IMR-90 (cell line): ENCODE measurements at regions not wholly inside any gene's neighbourhood (a gene's known extent, or its start where the extent isn't known, plus 50 kb on each side); places are given as distances from the start of the nearest gene placed in this dataset.

Experiments used
- ATAC-seq: fragments of 200-7000 bp; cut with Tn5 transposase; 2 replicates; pipeline ENCODE4 v1.9.1; 2020; ENCODE audit warnings: low read depth, mild to moderate bottlenecking, moderate library complexity
- BruUV-seq: library from RNA; stranded (reverse); fragments of 400-500 nt; replicated peaks from 2 replicates; lab custom pipeline; 2021; lab: Mats Ljungman, UMichigan
- CTCF ChIA-PET: fragments of 300-600 bp; formaldehyde crosslinking; extraction: SDS; loops from one replicate; lab custom pipeline; 2021; ENCODE audit warnings: antibody characterized with exemption; lab: Yijun Ruan, JAX
- POLR2A ChIA-PET: fragments of 300-600 bp; sonication (Branson Sonifier 250); formaldehyde crosslinking; loops from one replicate; lab custom pipeline; 2022; ENCODE audit warnings: antibody characterized with exemption; ENCODE audit not compliant: unreplicated experiment; lab: Charles Lee
- DNase-seq: peaks from one replicate; pipeline ENCODE4 v3.0.0; 2013
- H2AFZ ChIP-seq: replicated peaks from 2 replicates; pipeline ENCODE3; 2013; ENCODE audit warnings: low read length, mild to moderate bottlenecking; ENCODE audit not compliant: poor library complexity
- H2AK5ac ChIP-seq: 2 replicates; pipeline ENCODE4 v1.6.1; 2013; ENCODE audit warnings: low read depth, low read length, inconsistent platforms
- H2AK9ac ChIP-seq: replicated peaks from 2 replicates; pipeline ENCODE3; 2013; ENCODE audit warnings: mild to moderate bottlenecking, low read depth, low read length, moderate library complexity; ENCODE audit not compliant: poor library complexity
- H2BK120ac ChIP-seq: 2 replicates; pipeline ENCODE4 v1.6.1; 2013; ENCODE audit warnings: low read depth, low read length, inconsistent platforms
- H2BK15ac ChIP-seq: 3 replicates; pipeline ENCODE4 v1.6.1; 2013; ENCODE audit warnings: low read depth, low read length, inconsistent platforms
- H2BK20ac ChIP-seq: 2 replicates; pipeline ENCODE4 v1.6.1; 2013; ENCODE audit warnings: low read depth, mild to moderate bottlenecking, inconsistent platforms, low read length, moderate library complexity
- H2BK5ac ChIP-seq: 2 replicates; pipeline ENCODE4 v1.6.1; 2013; ENCODE audit warnings: mild to moderate bottlenecking, low read depth, low read length, inconsistent platforms; ENCODE audit not compliant: poor library complexity, severe bottlenecking
- H3K14ac ChIP-seq: replicated peaks from 2 replicates; pipeline ENCODE4 v1.6.1; 2013; ENCODE audit warnings: low read depth, low read length, inconsistent platforms
- H3K18ac ChIP-seq: 2 replicates; pipeline ENCODE4 v1.6.1; 2013; ENCODE audit warnings: low read depth, low read length, control low read depth
- H3K23ac ChIP-seq: 2 replicates; pipeline ENCODE4 v1.6.1; 2013; ENCODE audit warnings: low read depth, low read length, inconsistent platforms
- H3K27ac ChIP-seq: 2 replicates; pipeline ENCODE4 v1.5.1; 2013; ENCODE audit warnings: mild to moderate bottlenecking, control low read depth, low read length; ENCODE audit not compliant: insufficient read depth
- H3K27me3 ChIP-seq: 2 replicates; pipeline ENCODE4 v1.6.1; 2013; ENCODE audit warnings: low read length; ENCODE audit not compliant: control insufficient read depth, insufficient read depth
- H3K36me3 ChIP-seq: 2 replicates; pipeline ENCODE4 v1.6.1; 2013; ENCODE audit warnings: low read length, mixed read lengths; ENCODE audit not compliant: control insufficient read depth, insufficient read depth
- H3K4ac ChIP-seq: 2 replicates; pipeline ENCODE4 v1.6.1; 2013; ENCODE audit warnings: low read depth, low read length, inconsistent platforms
- H3K4me1 ChIP-seq: 2 replicates; pipeline ENCODE4 v1.6.1; 2013; ENCODE audit warnings: low read length, mixed read lengths; ENCODE audit not compliant: control insufficient read depth, insufficient read depth
- H3K4me2 ChIP-seq: 2 replicates; pipeline ENCODE4 v1.6.1; 2013; ENCODE audit warnings: low read depth, mild to moderate bottlenecking, control low read depth, low read length, moderate library complexity
- H3K4me3 ChIP-seq: 2 replicates; pipeline ENCODE4 v1.5.1; 2013; ENCODE audit warnings: low read depth, mild to moderate bottlenecking, control low read depth, low read length, moderate library complexity; ENCODE audit not compliant: insufficient read depth
- H3K56ac ChIP-seq: 2 replicates; pipeline ENCODE4 v1.6.1; 2013; ENCODE audit warnings: low read length, inconsistent platforms; ENCODE audit not compliant: insufficient read depth; ENCODE audit errors: extremely low read depth
- H3K79me1 ChIP-seq, 2 experiments: 2 replicates each; pipeline ENCODE4 v1.6.1; 2013; ENCODE audit warnings: low read length in 2 of 2, inconsistent platforms in 1 of 2, low read depth in 1 of 2
- H3K9ac ChIP-seq: 2 replicates; pipeline ENCODE4 v1.6.1; 2013; ENCODE audit warnings: low read depth, low read length, control low read depth
- H3K9me1 ChIP-seq: 2 replicates; pipeline ENCODE4 v1.6.1; 2013; ENCODE audit warnings: low read length, inconsistent platforms; ENCODE audit not compliant: insufficient read depth
- H3K9me3 ChIP-seq: 2 replicates; pipeline ENCODE4 v1.6.1; 2013; ENCODE audit warnings: low read length; ENCODE audit not compliant: control insufficient read depth, insufficient read depth
- H4K20me1 ChIP-seq: 2 replicates; pipeline ENCODE4 v1.6.1; 2013; ENCODE audit warnings: low read length, inconsistent platforms; ENCODE audit not compliant: insufficient read depth
- H4K5ac ChIP-seq: 2 replicates; pipeline ENCODE4 v1.6.1; 2013; ENCODE audit warnings: mild to moderate bottlenecking, low read depth, low read length, control low read depth
- H4K8ac ChIP-seq, 2 experiments: 2 replicates each; pipeline ENCODE4 v1.6.1; 2013; ENCODE audit warnings: low read depth in 2 of 2, low read length in 2 of 2, control low read depth in 1 of 2, inconsistent platforms in 1 of 2
- H4K91ac ChIP-seq: 2 replicates; pipeline ENCODE4 v1.6.1; 2013; ENCODE audit warnings: low read depth, low read length, inconsistent platforms; ENCODE audit not compliant: insufficient read depth
- MXI1 ChIP-seq: IDR thresholded peaks from 2 replicates; pipeline ENCODE4 v1.6.1; 2012; ENCODE audit warnings: low read depth, mild to moderate bottlenecking, low read length, moderate library complexity, borderline replicate concordance
- USF2 ChIP-seq: fragments of 150-350 bp; IDR thresholded peaks from 2 replicates; pipeline ENCODE4 v1.6.1; 2017; ENCODE audit warnings: mild to moderate bottlenecking, antibody characterized with exemption, low read length, low read depth
- WGBS, 2 experiments: methylation state at CpG; one replicate each; pipeline versions ENCODE4 v1.1.5 to v1.1.7; 2013; ENCODE audit warnings: missing lambda C conversion rate in 2 of 2; ENCODE audit not compliant: insufficient read length in 1 of 2; ENCODE audit errors: extremely low coverage in 2 of 2; 5-methylcytosine and 5-hydroxymethylcytosine counted together
- dilution Hi-C: fragments of 300-500 bp; cut with HindIII; formaldehyde crosslinking; loops from one replicate; pipeline ENCODE4 v1.14.3; 2018; ENCODE audit warnings: low sequenced_read_pairs; ENCODE audit not compliant: unreplicated experiment
- in situ Hi-C: fragments of 300-500 bp; cut with MboI; formaldehyde crosslinking; loops from 3 replicates; pipeline ENCODE4 v1.14.3; 2019; ENCODE audit warnings: low sequenced_read_pairs, inconsistent platforms, mixed read lengths
- intact Hi-C: fragments of 100-400 bp; cut with micrococcal nuclease; formaldehyde crosslinking; loops from 2 replicates; pipeline ENCODE4 v1.10.0; 2022

DNA sequence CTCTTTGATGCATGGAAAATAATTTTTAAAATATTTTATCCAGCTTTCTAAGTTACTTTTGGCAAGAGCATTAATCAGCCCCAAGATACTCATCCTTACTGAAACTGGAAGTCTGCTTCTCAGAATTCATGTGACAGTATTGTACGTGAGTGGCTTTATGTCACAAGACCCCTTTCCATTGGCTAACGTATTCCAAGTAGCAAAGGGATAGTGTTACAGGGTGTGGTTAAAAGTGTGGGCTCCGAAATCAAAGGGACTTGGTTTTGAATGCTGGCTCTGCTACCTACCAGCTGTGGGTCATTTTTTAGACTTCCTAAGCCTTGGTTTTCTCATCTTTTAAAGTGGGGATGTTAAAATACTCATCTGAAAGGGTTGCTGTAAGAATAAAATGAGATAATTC is 91.7 kb downstream of the RHOU start:
- ATAC-seq (no peak), DNase-seq (no peak)
- Histone ChIP-seq H3K4ac (no peak overlapping the region), H3K56ac (no peak overlapping the region), H3K79me1 (no peaks in the 10 kb centered on the region), H3K36me3 (no peaks in the 10 kb centered on the region), H2AK5ac (no peak overlapping the region), H4K5ac (no peak overlapping the region), H3K27me3 (peaks cover 9% of the 10 kb centered on the region), H2BK20ac (no peak overlapping the region), H3K9ac (no peak overlapping the region), H4K20me1 (no peaks in the 10 kb centered on the region), H3K4me2 (no peak overlapping the region), H2AFZ (no peak overlapping the region), H4K8ac (no peak overlapping the region), H3K27ac (no peak overlapping the region), H3K23ac (no peak overlapping the region), H3K18ac (no peak overlapping the region), H3K4me1 (peaks cover 7% of the 10 kb centered on the region; the same call in 1 of the 2 replicates), H2BK15ac (no peak overlapping the region), H2BK120ac (no peak overlapping the region), H2BK5ac (no peak overlapping the region), H3K9me3 (no peaks in the 10 kb centered on the region), H2AK9ac (no peak overlapping the region), H3K4me3 (no peak overlapping the region), H4K91ac (no peak overlapping the region), H3K9me1 (no peaks in the 10 kb centered on the region; the same call in 1 of the 2 replicates), H3K14ac (no peak overlapping the region)
- TF ChIP-seq MXI1 (no peak), USF2 (no peak)
- CTCF ChIA-PET = no interaction called here
- 50% methylated on average over 1 of the region's 3 CpGs; no CpG with 5 or more reads in 1 of the 2 experiments for WGBS, 2 experiments
- POLR2A ChIA-PET = no interaction called here
- in situ Hi-C loops = no loop called here
- no TSS peak for BruUV-seq
- dilution Hi-C loops = no loop called here
- intact Hi-C loops = no loop called here
